ENCODE measurements at regions not wholly inside any gene's neighbourhood (a gene's known extent, or its start where the extent isn't known, plus 50 kb on each side); places are given as distances from the start of the nearest gene placed in this dataset.

- TF ChIP-seq POLR2A (IDR thresholded peaks at IDR 0.05; ENCODE audit: low read depth, low read length) (no peak), TAF1 (IDR thresholded peaks at IDR 0.05; ENCODE audit: low read depth, low read length) (no peak)
These were observed 378.0 kb upstream of the NRXN1 start for GRCh38 chr2:51409920-51410319.

All from GM12891 (cell line).